NB4 (cell line): ENCODE measurements at regions not wholly inside any gene's neighbourhood (a gene's known extent, or its start where the extent isn't known, plus 50 kb on each side); places are given as distances from the start of the nearest gene placed in this dataset.

ENCODE experiments used
- DNase-seq: peaks from one replicate; pipeline ENCODE4 v3.0.0; 2010; ENCODE audit warnings: low read depth
- H3K4me3 ChIP-seq: one replicate; pipeline ENCODE4 v1.5.1; 2011; ENCODE audit warnings: mild to moderate bottlenecking, low read depth, low read length, moderate library complexity
- MYC ChIP-seq: IDR thresholded peaks from 2 replicates; pipeline ENCODE4 v1.6.1; 2011; ENCODE audit warnings: low read depth, low read length
- POLR2A ChIP-seq: IDR thresholded peaks from 2 replicates; pipeline ENCODE4 v1.6.1; 2011; ENCODE audit warnings: mild to moderate bottlenecking; ENCODE audit not compliant: insufficient read length; ENCODE audit errors: extremely low read depth
- TF ChIP-seq, protein P1 (sequence below): IDR thresholded peaks from one replicate; pipeline ENCODE4 v1.5.1; 2012; ENCODE audit warnings: low read depth, low read length
- TF ChIP-seq, protein P2 (sequence below): IDR thresholded peaks from 2 replicates; pipeline ENCODE4 v1.6.1; 2011; ENCODE audit warnings: low read depth, low read length

DNA sequence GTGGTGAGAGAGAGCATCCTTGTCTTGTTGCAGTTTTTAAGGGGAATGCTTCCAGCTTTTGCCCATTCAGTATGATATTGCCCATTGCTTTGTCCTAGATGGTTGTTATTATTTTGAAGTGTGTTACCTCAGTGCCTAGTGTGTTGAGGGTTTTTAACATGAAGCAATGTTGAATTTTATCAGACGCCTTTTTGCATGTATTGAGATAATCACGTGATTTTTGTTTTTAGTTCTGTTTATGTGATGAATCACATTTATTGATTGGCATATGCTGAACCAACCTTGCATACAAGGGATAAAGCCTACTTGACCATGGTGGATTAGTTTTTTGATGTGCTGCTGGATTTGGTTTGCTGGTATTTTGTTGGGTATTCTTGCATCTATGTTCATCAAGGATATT, 302.3 kb upstream of the G2E3 start:
- no peak for TF ChIP-seq MYC
- TF ChIP-seq, protein P1, sequence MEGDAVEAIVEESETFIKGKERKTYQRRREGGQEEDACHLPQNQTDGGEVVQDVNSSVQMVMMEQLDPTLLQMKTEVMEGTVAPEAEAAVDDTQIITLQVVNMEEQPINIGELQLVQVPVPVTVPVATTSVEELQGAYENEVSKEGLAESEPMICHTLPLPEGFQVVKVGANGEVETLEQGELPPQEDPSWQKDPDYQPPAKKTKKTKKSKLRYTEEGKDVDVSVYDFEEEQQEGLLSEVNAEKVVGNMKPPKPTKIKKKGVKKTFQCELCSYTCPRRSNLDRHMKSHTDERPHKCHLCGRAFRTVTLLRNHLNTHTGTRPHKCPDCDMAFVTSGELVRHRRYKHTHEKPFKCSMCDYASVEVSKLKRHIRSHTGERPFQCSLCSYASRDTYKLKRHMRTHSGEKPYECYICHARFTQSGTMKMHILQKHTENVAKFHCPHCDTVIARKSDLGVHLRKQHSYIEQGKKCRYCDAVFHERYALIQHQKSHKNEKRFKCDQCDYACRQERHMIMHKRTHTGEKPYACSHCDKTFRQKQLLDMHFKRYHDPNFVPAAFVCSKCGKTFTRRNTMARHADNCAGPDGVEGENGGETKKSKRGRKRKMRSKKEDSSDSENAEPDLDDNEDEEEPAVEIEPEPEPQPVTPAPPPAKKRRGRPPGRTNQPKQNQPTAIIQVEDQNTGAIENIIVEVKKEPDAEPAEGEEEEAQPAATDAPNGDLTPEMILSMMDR = no peak
- TF ChIP-seq POLR2A = no peak
- TF ChIP-seq, protein P2, sequence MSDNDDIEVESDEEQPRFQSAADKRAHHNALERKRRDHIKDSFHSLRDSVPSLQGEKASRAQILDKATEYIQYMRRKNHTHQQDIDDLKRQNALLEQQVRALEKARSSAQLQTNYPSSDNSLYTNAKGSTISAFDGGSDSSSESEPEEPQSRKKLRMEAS = no peak

DNA sequence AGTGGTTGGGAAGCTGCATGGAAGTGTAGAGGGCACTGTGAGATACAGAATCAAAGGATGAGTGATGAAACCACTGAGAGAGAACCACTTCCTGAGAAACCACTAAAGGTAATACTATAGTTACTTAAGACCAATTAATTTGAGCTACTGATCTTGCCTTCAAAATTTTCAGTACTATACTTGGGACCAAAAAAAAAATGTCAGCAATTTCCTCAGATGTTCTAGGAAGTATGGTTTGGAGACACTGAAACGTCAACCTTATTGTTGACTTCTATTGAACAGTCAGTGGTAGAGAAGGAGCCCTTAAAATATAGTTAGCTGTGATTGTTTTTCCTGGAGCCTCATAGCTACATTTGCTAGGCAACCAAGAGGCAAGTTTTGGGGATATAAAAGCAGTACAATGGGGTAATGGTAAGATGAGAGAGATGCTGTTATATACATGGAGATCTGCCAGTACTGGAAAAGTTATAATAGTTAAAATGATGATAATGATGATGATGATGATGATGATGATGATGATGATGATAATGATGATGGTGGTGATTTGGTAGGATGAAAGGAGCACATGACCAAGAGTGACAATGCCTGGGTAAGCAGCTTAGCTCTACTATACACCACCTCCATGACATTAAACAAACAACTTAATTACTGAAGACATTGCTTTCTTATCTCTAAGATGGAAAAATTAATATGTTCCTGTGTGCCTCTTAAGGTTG, 300.9 kb upstream of the G2E3 start:
- H3K4me3 ChIP-seq = no peak overlapping the region
- TF ChIP-seq POLR2A (no peak), MYC (no peak)
- TF ChIP-seq, protein P1 = no peak
- TF ChIP-seq, protein P2 = no peak
- no peak for DNase-seq

More for the DNA sequence above, 302.3 kb upstream of the G2E3 start:
- no peak overlapping the region for H3K4me3 ChIP-seq
- DNase-seq = no peak

DNA sequence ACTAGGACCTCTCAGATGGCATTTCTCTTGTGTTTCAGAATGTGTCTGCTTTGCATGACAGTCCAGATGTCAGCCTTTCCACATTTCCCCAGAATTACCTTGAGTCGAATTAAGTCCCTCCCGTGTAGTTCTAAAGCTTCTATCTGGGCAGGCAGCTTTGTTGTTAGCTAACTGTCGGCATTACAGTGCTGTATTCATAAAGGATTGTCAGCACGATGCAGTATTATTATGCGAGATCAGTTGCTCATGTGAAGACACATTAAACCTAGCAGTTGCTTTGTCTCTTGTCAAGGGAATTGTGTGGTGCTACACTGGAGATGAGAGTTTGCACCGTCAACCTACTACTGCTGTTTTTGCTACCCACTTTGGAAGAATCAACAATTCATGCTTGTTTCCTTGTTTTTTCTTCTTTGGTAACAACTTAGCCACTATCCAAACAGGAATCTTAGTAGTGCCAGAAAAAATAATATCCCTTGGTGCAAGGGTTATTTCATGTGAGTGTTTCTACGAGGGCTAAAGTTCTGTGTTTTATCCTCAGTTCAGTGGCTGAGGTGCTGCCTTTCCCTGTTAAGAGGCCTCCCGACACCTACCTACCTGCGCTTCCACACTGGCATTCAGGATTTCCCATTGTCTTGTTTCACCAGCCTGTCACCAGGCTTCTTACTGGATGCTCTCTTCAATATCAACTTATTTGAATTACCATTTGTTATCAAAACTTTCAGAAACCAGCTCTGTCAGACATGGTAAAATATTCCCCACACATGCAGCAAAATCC, 297.9 kb upstream of the G2E3 start:
- TF ChIP-seq POLR2A = no peak
- TF ChIP-seq, protein P2 = no peak
- no peak overlapping the region for H3K4me3 ChIP-seq
- DNase-seq = no peak

DNA sequence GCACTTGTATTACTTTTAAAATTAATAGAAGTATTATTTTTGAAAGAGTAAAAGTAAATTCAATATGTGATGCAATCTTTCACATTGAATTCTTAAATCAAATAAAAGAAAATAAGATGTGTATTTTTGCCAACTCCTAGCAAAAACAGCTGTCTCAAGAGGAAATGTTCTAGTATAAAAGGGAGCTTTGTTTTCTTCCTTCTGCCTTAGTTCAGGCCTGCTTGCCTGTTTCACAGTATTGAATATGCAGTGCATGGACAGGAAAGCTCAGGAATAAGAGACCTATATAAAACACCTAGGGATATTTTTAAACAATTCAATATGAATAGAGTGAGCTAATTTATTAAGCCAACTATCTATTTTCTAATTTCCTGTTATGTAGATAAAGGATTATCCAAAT, 294.8 kb upstream of the G2E3 start:
- no peak overlapping the region for H3K4me3 ChIP-seq
- TF ChIP-seq, protein P1 = no peak
- TF ChIP-seq, protein P2 = no peak
- TF ChIP-seq MYC (no peak), POLR2A (no peak)
- no peak for DNase-seq

DNA sequence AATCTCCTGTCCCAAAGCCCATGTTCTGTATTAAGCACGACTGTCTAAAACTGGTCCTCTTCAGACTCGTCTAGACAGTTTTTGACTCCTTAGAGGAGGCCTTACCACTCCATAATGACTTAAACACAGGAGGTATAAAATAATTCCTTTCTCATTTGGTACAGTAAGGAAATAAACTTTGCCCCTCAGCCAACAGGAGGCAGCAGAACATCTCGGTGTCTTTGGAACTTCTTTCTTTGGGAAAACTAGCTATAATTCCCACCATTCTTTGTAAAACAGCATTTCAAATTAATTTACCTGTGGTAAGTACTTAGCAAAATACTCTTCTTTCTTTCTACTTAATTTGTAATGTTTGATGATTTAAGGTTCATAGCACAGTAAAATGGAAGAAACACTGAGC, 292.7 kb upstream of the G2E3 start:
- TF ChIP-seq POLR2A (no peak), MYC (no peak)
- TF ChIP-seq, protein P1 = no peak
- TF ChIP-seq, protein P2 = no peak
- H3K4me3 ChIP-seq = no peak overlapping the region
- no peak for DNase-seq

DNA sequence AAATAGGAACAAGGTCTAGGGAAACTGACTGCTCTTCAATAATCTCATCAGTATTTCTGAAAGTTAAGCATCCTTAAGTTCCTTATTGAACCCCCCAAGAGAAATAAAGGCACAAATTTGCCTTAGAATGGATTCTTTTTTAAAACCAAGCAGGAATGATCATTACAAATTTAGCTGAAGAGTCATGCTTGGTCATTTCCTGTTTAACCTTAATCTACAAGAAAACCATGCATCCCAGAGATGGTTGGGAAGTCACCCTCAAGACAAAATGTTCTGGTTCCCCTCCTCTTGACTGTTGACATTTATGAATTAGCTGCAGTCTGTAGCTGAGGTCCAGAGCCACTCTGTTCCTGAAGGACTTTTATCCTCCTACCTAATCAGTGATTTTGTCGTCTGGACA, 291.8 kb upstream of the G2E3 start:
- DNase-seq = no peak
- no peak for TF ChIP-seq POLR2A
- TF ChIP-seq, protein P1 = no peak
- no peak for TF ChIP-seq MYC
- TF ChIP-seq, protein P2 = no peak
- H3K4me3 ChIP-seq = no peak overlapping the region
